OCI-LY7 (cell line): ENCODE measurements at regions not wholly inside any gene's neighbourhood (a gene's known extent, or its start where the extent isn't known, plus 50 kb on each side); places are given as distances from the start of the nearest gene placed in this dataset.

Experiments
- BruUV-seq: library from RNA; stranded (reverse); fragments of 400-500 nt; replicated peaks from 2 replicates; lab custom pipeline; 2021; lab: Mats Ljungman, UMichigan
- CTCF ChIA-PET: fragments of 300-600 bp; sonication (Branson Sonifier 250); formaldehyde crosslinking; loops from one replicate; lab custom pipeline; 2022; ENCODE audit warnings: antibody characterized with exemption; ENCODE audit not compliant: unreplicated experiment; lab: Charles Lee
- POLR2A ChIA-PET: fragments of 300-600 bp; sonication (Branson Sonifier 250); formaldehyde crosslinking; loops from one replicate; lab custom pipeline; 2022; ENCODE audit warnings: antibody characterized with exemption; lab: Charles Lee
- DNase-seq: peaks from one replicate; pipeline ENCODE4 v3.0.0-alpha.2; 2015; ENCODE audit warnings: low spot score
- H2AFZ ChIP-seq: fragments of 200-600 bp; sonication (generic), shearing (Covaris generic); 2 replicates; pipeline ENCODE4 v1.6.1; 2014; ENCODE audit warnings: mild to moderate bottlenecking, antibody characterized with exemption, low read length, moderate library complexity
- H3K27ac ChIP-seq: fragments of 200-600 bp; sonication (generic); 2 replicates; pipeline ENCODE4 v1.5.1; 2014; ENCODE audit warnings: mixed run types, low read depth, mild to moderate bottlenecking, moderate library complexity, low read length, inconsistent platforms; ENCODE audit not compliant: poor library complexity, severe bottlenecking
- H3K36me3 ChIP-seq: fragments of 200-600 bp; sonication (generic); 2 replicates; pipeline ENCODE4 v1.6.1; 2014; ENCODE audit warnings: mild to moderate bottlenecking, antibody characterized with exemption, low read length, moderate library complexity, mixed read lengths; ENCODE audit not compliant: insufficient read depth
- H3K4me1 ChIP-seq: fragments of 200-600 bp; sonication (generic); 2 replicates; pipeline ENCODE4 v1.5.1; 2014; ENCODE audit warnings: mild to moderate bottlenecking, low read length; ENCODE audit not compliant: insufficient read depth, poor library complexity, severe bottlenecking
- H3K4me2 ChIP-seq: fragments of 200-600 bp; sonication (generic); 2 replicates; pipeline ENCODE4 v1.6.1; 2014; ENCODE audit warnings: mild to moderate bottlenecking, low read length
- H3K4me3 ChIP-seq: fragments of 200-600 bp; sonication (generic); 2 replicates; pipeline ENCODE4 v1.5.1; 2014; ENCODE audit warnings: mild to moderate bottlenecking, low read depth, low read length; ENCODE audit not compliant: poor library complexity, severe bottlenecking
- H3K79me2 ChIP-seq: fragments of 200-600 bp; sonication (generic); 2 replicates; pipeline ENCODE4 v1.6.1; 2016; ENCODE audit warnings: low read depth, mild to moderate bottlenecking, low read length, moderate library complexity, mixed read lengths; ENCODE audit not compliant: insufficient read depth
- H3K9me2 ChIP-seq: fragments of 200-600 bp; sonication (generic); 2 replicates; pipeline ENCODE4 v1.6.1; 2016; ENCODE audit warnings: mild to moderate bottlenecking, low read length, mixed read lengths; ENCODE audit not compliant: insufficient read depth
- H3K9me3 ChIP-seq: fragments of 200-600 bp; sonication (generic); 2 replicates; pipeline ENCODE4 v1.6.1; 2014; ENCODE audit warnings: mild to moderate bottlenecking, mixed run types, low read length, mixed read lengths
- H4K20me1 ChIP-seq: fragments of 200-600 bp; sonication (generic); 2 replicates; pipeline ENCODE4 v1.6.1; 2014; ENCODE audit warnings: mild to moderate bottlenecking, antibody characterized with exemption, low read length, moderate library complexity, mixed read lengths; ENCODE audit not compliant: insufficient read depth
- EZH2phosphoT487 ChIP-seq: fragments of 200-600 bp; sonication (generic); IDR thresholded peaks from 2 replicates; pipeline ENCODE4 v1.6.1; 2018; ENCODE audit warnings: low read depth, borderline replicate concordance, mild to moderate bottlenecking, mixed run types, antibody characterized with exemption, low read length, moderate library complexity, mixed read lengths
- intact Hi-C: fragments of 100-400 bp; cut with micrococcal nuclease; formaldehyde crosslinking; loops from one replicate; pipeline ENCODE4 v1.10.0; 2022; ENCODE audit not compliant: unreplicated experiment
- TF ChIP-seq, protein P1 (sequence below): fragments of 200-600 bp; sonication (generic); conservative IDR thresholded peaks from 2 replicates; pipeline ENCODE4 v1.5.1; 2014; ENCODE audit warnings: mild to moderate bottlenecking, antibody characterized with exemption, low read length, moderate library complexity, mixed read lengths

DNA sequence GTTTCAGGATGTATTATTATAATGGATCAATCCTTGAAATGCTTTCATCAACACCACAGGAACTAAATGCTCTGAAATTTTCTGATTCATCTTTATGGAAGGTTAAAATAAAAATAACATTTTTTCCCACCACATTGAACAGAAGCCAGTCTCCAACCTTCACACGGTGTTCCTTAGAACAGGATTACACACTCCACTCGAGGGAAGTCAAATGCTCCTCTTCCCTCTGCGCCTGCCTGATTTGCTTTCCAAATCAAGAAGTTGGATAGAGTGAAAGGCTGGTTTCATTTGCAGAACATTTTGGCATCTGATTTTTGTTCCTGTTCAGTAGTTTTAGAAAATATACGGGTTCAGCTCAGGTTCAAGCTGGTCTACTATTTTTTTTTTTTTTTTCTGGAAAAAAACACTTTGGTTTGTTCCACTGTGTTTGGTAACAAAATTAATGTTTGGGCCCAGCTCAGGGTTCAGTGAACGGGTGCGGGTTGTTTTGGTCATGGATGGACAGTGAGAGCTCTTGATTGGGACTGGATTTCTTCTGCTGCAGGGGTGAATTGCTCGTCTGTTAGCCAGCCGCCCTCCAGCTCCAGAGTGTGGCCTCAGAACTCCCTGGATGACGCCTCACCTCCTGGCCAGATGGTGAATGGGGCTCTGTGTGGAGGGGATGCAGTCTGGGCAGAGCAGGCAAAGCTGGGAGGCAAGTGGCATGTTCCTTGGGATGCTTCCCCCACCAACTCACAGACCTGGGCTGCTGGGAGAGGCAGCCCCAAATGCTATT is 82.4 kb upstream of the STC2 start:
- no peak for TF ChIP-seq EZH2phosphoT487
- TF ChIP-seq, protein P1, sequence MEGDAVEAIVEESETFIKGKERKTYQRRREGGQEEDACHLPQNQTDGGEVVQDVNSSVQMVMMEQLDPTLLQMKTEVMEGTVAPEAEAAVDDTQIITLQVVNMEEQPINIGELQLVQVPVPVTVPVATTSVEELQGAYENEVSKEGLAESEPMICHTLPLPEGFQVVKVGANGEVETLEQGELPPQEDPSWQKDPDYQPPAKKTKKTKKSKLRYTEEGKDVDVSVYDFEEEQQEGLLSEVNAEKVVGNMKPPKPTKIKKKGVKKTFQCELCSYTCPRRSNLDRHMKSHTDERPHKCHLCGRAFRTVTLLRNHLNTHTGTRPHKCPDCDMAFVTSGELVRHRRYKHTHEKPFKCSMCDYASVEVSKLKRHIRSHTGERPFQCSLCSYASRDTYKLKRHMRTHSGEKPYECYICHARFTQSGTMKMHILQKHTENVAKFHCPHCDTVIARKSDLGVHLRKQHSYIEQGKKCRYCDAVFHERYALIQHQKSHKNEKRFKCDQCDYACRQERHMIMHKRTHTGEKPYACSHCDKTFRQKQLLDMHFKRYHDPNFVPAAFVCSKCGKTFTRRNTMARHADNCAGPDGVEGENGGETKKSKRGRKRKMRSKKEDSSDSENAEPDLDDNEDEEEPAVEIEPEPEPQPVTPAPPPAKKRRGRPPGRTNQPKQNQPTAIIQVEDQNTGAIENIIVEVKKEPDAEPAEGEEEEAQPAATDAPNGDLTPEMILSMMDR: no peak
- BruUV-seq: no TSS peak
- POLR2A ChIA-PET: interaction anchor here (0.5 to 0.7 kb wide), 2 partner anchors 43 to 798 kb away, joined by 3 to 6 read pairs; no protein-coding TSS in a partner anchor
- no peak overlapping the region for H2AFZ ChIP-seq
- H4K20me1 ChIP-seq: no peaks in the 10 kb centered on the region
- H3K4me2 ChIP-seq: no peak overlapping the region
- intact Hi-C loops: no loop called here
- no peaks in the 10 kb centered on the region for H3K9me2 ChIP-seq
- CTCF ChIA-PET: no interaction called here
- H3K79me2 ChIP-seq: no peaks in the 10 kb centered on the region
- H3K36me3 ChIP-seq: no peaks in the 10 kb centered on the region
- no peak for DNase-seq
- no peaks in the 10 kb centered on the region for H3K9me3 ChIP-seq
- no peaks in the 10 kb centered on the region for H3K4me1 ChIP-seq
- no peak overlapping the region for H3K4me3 ChIP-seq
- H3K27ac ChIP-seq: no peak overlapping the region

- intact Hi-C loops: no loop called here
- BruUV-seq: no TSS peak
- no peak overlapping the region for H3K4me2 ChIP-seq
- no peak overlapping the region for H3K27ac ChIP-seq
- H3K9me2 ChIP-seq: no peaks in the 10 kb centered on the region
- POLR2A ChIA-PET: no interaction called here
- H3K4me3 ChIP-seq: no peak overlapping the region
- TF ChIP-seq, protein P1: no peak
- no peak for TF ChIP-seq EZH2phosphoT487
- no peak for DNase-seq
- no peaks in the 10 kb centered on the region for H3K79me2 ChIP-seq
- no peak overlapping the region for H2AFZ ChIP-seq
- no peaks in the 10 kb centered on the region for H4K20me1 ChIP-seq
- no peaks in the 10 kb centered on the region for H3K4me1 ChIP-seq
- H3K9me3 ChIP-seq: no peaks in the 10 kb centered on the region
- CTCF ChIA-PET: no interaction called here
- H3K36me3 ChIP-seq: no peaks in the 10 kb centered on the region
These were observed 80.7 kb upstream of the STC2 start for GRCh38 chr5:173408946-173409345.

DNA sequence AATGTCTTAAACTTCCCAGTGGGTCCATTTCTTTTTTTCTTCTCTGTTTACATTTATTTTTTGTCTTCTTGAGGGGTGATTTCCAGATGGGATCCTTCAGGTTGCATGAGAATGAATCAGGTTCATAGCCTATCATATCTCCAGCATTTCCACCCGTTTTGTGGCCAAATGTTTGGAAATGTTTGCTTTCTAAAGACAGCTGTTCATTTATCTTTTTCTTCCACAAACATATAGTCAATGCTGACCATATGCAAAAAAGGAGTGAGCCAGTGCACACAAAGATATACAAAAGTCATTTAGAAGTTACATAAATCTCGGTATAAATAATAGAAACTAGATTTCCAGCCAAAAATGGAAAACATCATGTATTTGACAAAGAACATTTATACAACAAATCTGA is 71.6 kb upstream of the STC2 start:
- CTCF ChIA-PET: no interaction called here
- BruUV-seq: no TSS peak

More for the DNA sequence above, 71.6 kb upstream of the STC2 start:
- Histone ChIP-seq H3K9me2 (no peaks in the 10 kb centered on the region), H3K4me2 (no peak overlapping the region), H3K9me3 (no peaks in the 10 kb centered on the region), H3K4me1 (no peaks in the 10 kb centered on the region), H2AFZ (no peak overlapping the region), H3K79me2 (no peaks in the 10 kb centered on the region), H3K4me3 (no peak overlapping the region), H3K27ac (no peak overlapping the region), H4K20me1 (no peaks in the 10 kb centered on the region), H3K36me3 (no peaks in the 10 kb centered on the region)
- no peak for TF ChIP-seq EZH2phosphoT487
- TF ChIP-seq, protein P1: no peak
- POLR2A ChIA-PET: no interaction called here
- no peak for DNase-seq
- intact Hi-C loops: no loop called here
